Right ventricle myocardium inferior (tissue), 1 donor: ENCODE measurements at regions not wholly inside any gene's neighbourhood (a gene's known extent, or its start where the extent isn't known, plus 50 kb on each side); places are given as distances from the start of the nearest gene placed in this dataset.

Source experiments
- ATAC-seq: fragments of 200-7000 bp; cut with Tn5 transposase; one replicate; pipeline ENCODE4 v1.9.1; 2020; ENCODE audit warnings: mild to moderate bottlenecking, moderate library complexity
- DNase-seq: peaks from one replicate; pipeline ENCODE4 v3.0.0; 2021; ENCODE audit errors: missing footprints
- intact Hi-C: fragments of 100-400 bp; cut with DNase I; formaldehyde crosslinking; loops from one replicate; pipeline ENCODE4 v1.11.0; 2022
- donor health status: DM: no; HTN: yes; CAD: no; lungs with severe emphysema.

GRCh38 chr1:113340038-113340437, 50.3 kb upstream of the MAGI3 start:
- DNase-seq: no peak
- intact Hi-C loops: no loop called here
- no peak for ATAC-seq
